HEK293T (cell line): ENCODE measurements at regions not wholly inside any gene's neighbourhood (a gene's known extent, or its start where the extent isn't known, plus 50 kb on each side); places are given as distances from the start of the nearest gene placed in this dataset.
"Not testable (repeated sequence)": the region's sequence is repeated elsewhere in the genome, so short reads cannot be mapped to it uniquely, and the experiment has no call there.

ENCODE experiments used
- ARNT ChIP-seq: fragments of 450-650 bp; IDR thresholded peaks from 2 replicates; pipeline ENCODE4 v1.6.1; 2017; ENCODE audit warnings: mild to moderate bottlenecking
- BHLHE40 ChIP-seq: fragments of 450-650 bp; IDR thresholded peaks from 2 replicates; pipeline ENCODE4 v1.6.1; 2016; ENCODE audit warnings: mild to moderate bottlenecking, moderate library complexity, borderline replicate concordance
- FOXA1 ChIP-seq: fragments of 450-650 bp; IDR thresholded peaks from 2 replicates; pipeline ENCODE4 v1.6.1; 2016; ENCODE audit warnings: mild to moderate bottlenecking
- SP1 ChIP-seq: fragments of 450-650 bp; IDR thresholded peaks from 2 replicates; pipeline ENCODE4 v1.6.1; 2017
- TARDBP ChIP-seq: fragments of 450-650 bp; IDR thresholded peaks from 2 replicates; pipeline ENCODE4 v1.6.1; 2016

- not testable (repeated sequence) for TF ChIP-seq BHLHE40, FOXA1, ARNT, TARDBP, SP1
Observed at GRCh38 chr4:151597691-151598090, 163.1 kb downstream of the GATB start.
